Stomach smooth muscle (tissue), 2 donors: ENCODE measurements at regions not wholly inside any gene's neighbourhood (a gene's known extent, or its start where the extent isn't known, plus 50 kb on each side); places are given as distances from the start of the nearest gene placed in this dataset.
"Not testable (repeated sequence)": the region's sequence is repeated elsewhere in the genome, so short reads cannot be mapped to it uniquely, and the experiment has no call there.

Experiments used
- H3K27ac ChIP-seq: one replicate; pipeline ENCODE4 v1.7.0; 2013; ENCODE audit warnings: mild to moderate bottlenecking, low read length, inconsistent platforms
- H3K27me3 ChIP-seq, 2 donors: one replicate each; pipeline ENCODE4 v1.7.0; 2013; ENCODE audit warnings: low read length in 2 of 2; ENCODE audit not compliant: insufficient read depth in 2 of 2, control insufficient read depth in 1 of 2
- H3K36me3 ChIP-seq, 2 donors: one replicate each; pipeline ENCODE4 v1.7.0; 2013; ENCODE audit warnings: low read length in 2 of 2; ENCODE audit not compliant: control insufficient read depth in 2 of 2, insufficient read depth in 2 of 2
- H3K4me1 ChIP-seq: one replicate; pipeline ENCODE4 v1.7.0; 2013; ENCODE audit warnings: low read length; ENCODE audit not compliant: control insufficient read depth, insufficient read depth
- H3K4me3 ChIP-seq, 2 donors: one replicate each; pipeline ENCODE4 v1.7.0; 2013; ENCODE audit warnings: low read length in 2 of 2
- H3K9ac ChIP-seq, 2 donors: one replicate each; pipeline ENCODE4 v1.7.0; 2013; ENCODE audit warnings: low read length in 2 of 2, mild to moderate bottlenecking in 1 of 2
- H3K9me3 ChIP-seq, 2 donors: one replicate each; pipeline ENCODE4 v1.7.0; 2013; ENCODE audit warnings: low read length in 2 of 2; ENCODE audit not compliant: control insufficient read depth in 2 of 2
- donor health status: healthy.
- donor health status: Pancreatic carcinoma.

- H3K9ac ChIP-seq: no peak overlapping the region
- H3K36me3 ChIP-seq: no peaks in the 10 kb centered on the region
- H3K27ac ChIP-seq: no peak overlapping the region
- H3K27me3 ChIP-seq: peaks cover 4 to 10% of the 10 kb centered on the region in 2 donors
- peaks cover 0 to 1% of the 10 kb centered on the region in 2 donors for H3K9me3 ChIP-seq
- H3K4me3 ChIP-seq: no peak overlapping the region
- H3K4me1 ChIP-seq: no peaks in the 10 kb centered on the region
These were observed 71.2 kb upstream of the ALKAL2 start for GRCh38 chr2:359047-359446.

- H3K27me3 ChIP-seq: peaks cover 4 to 10% of the 10 kb centered on the region in 2 donors
- H3K36me3 ChIP-seq: no peaks in the 10 kb centered on the region
- H3K27ac ChIP-seq: no peak overlapping the region
- no peak overlapping the region for H3K9ac ChIP-seq
- H3K4me3 ChIP-seq: no peak overlapping the region
- H3K9me3 ChIP-seq: no peaks in the 10 kb centered on the region
- H3K4me1 ChIP-seq: no peaks in the 10 kb centered on the region
These were observed 69.9 kb upstream of the ALKAL2 start for GRCh38 chr2:357811-358210.

GRCh38 chr2:356304-356703, 68.4 kb upstream of the ALKAL2 start:
- not testable (repeated sequence) for H3K9me3 ChIP-seq, H3K27ac ChIP-seq, H3K9ac ChIP-seq, H3K36me3 ChIP-seq, H3K4me3 ChIP-seq, H3K4me1 ChIP-seq
- H3K27me3 ChIP-seq: peaks cover 4 to 10% of the 10 kb centered on the region in 2 donors

GRCh38 chr2:355773-356172, 67.9 kb upstream of the ALKAL2 start:
- Histone ChIP-seq H3K27me3 (peaks cover 4 to 10% of the 10 kb centered on the region in 2 donors), H3K36me3 (no peaks in the 10 kb centered on the region), H3K4me1 (no peaks in the 10 kb centered on the region), H3K9me3 (no peaks in the 10 kb centered on the region), H3K27ac (no peak overlapping the region), H3K4me3 (no peak overlapping the region), H3K9ac (no peak overlapping the region)

- no peak overlapping the region for H3K4me3 ChIP-seq
- H3K9me3 ChIP-seq: no peaks in the 10 kb centered on the region
- no peaks in the 10 kb centered on the region for H3K36me3 ChIP-seq
- H3K27ac ChIP-seq: no peak overlapping the region
- H3K9ac ChIP-seq: no peak overlapping the region
- H3K27me3 ChIP-seq: peaks cover 4 to 10% of the 10 kb centered on the region in 2 donors
- no peaks in the 10 kb centered on the region for H3K4me1 ChIP-seq
These were observed 64.8 kb upstream of the ALKAL2 start for GRCh38 chr2:352696-353095.

GRCh38 chr2:349390-349789, 61.5 kb upstream of the ALKAL2 start:
- H3K9ac ChIP-seq: no peak overlapping the region
- no peak overlapping the region for H3K27ac ChIP-seq
- no peak overlapping the region for H3K4me3 ChIP-seq
- no peaks in the 10 kb centered on the region for H3K36me3 ChIP-seq
- no peaks in the 10 kb centered on the region for H3K27me3 ChIP-seq
- H3K4me1 ChIP-seq: no peaks in the 10 kb centered on the region
- no peaks in the 10 kb centered on the region for H3K9me3 ChIP-seq

- Histone ChIP-seq H3K9me3 (no peaks in the 10 kb centered on the region), H3K27ac (no peak overlapping the region), H3K9ac (no peak overlapping the region)
These were observed 60.5 kb upstream of the ALKAL2 start for GRCh38 chr2:348361-348916.

GRCh38 chr2:344811-345210, 56.9 kb upstream of the ALKAL2 start:
- no peaks in the 10 kb centered on the region for H3K9me3 ChIP-seq
- H3K4me3 ChIP-seq: no peak overlapping the region
- no peaks in the 10 kb centered on the region for H3K4me1 ChIP-seq
- no peaks in the 10 kb centered on the region for H3K27me3 ChIP-seq
- no peaks in the 10 kb centered on the region for H3K36me3 ChIP-seq
- no peak overlapping the region for H3K9ac ChIP-seq
- H3K27ac ChIP-seq: no peak overlapping the region

More at GRCh38 chr2:348361-348916, 60.5 kb upstream of the ALKAL2 start:
- H3K36me3 ChIP-seq: no peaks in the 10 kb centered on the region
- H3K27me3 ChIP-seq: no peaks in the 10 kb centered on the region
- no peaks in the 10 kb centered on the region for H3K4me1 ChIP-seq
- H3K4me3 ChIP-seq: no peak overlapping the region

- Histone ChIP-seq H3K4me3 (no peak overlapping the region), H3K4me1 (no peaks in the 10 kb centered on the region), H3K36me3 (no peaks in the 10 kb centered on the region)
These were observed 55.5 kb upstream of the ALKAL2 start for GRCh38 chr2:343355-343754.

GRCh38 chr2:341912-342311, 54.0 kb upstream of the ALKAL2 start:
- no peaks in the 10 kb centered on the region for H3K36me3 ChIP-seq
- H3K9me3 ChIP-seq: peaks cover 5 to 9% of the 10 kb centered on the region in 2 donors
- no peaks in the 10 kb centered on the region for H3K27me3 ChIP-seq
- H3K27ac ChIP-seq: no peak overlapping the region
- H3K4me1 ChIP-seq: no peaks in the 10 kb centered on the region
- H3K4me3 ChIP-seq: no peak overlapping the region
- H3K9ac ChIP-seq: no peak overlapping the region

More at GRCh38 chr2:343355-343754, 55.5 kb upstream of the ALKAL2 start:
- Histone ChIP-seq H3K27me3 (no peaks in the 10 kb centered on the region), H3K27ac (no peak overlapping the region), H3K9ac (no peak overlapping the region), H3K9me3 (peaks cover under 1 to 5% of the 10 kb centered on the region in 2 donors)

GRCh38 chr2:341017-341542, 53.2 kb upstream of the ALKAL2 start:
- Histone ChIP-seq H3K4me3 (no peak overlapping the region), H3K9ac (no peak overlapping the region), H3K36me3 (no peaks in the 10 kb centered on the region)

More at GRCh38 chr2:341017-341542, 53.2 kb upstream of the ALKAL2 start:
- Histone ChIP-seq H3K27ac (no peak overlapping the region), H3K9me3 (peaks cover 9 to 15% of the 10 kb centered on the region in 2 donors), H3K27me3 (no peaks in the 10 kb centered on the region), H3K4me1 (no peaks in the 10 kb centered on the region)
